Mesendoderm (in vitro differentiated cells): ENCODE measurements at regions not wholly inside any gene's neighbourhood (a gene's known extent, or its start where the extent isn't known, plus 50 kb on each side); places are given as distances from the start of the nearest gene placed in this dataset.

ENCODE experiments used
- DNase-seq: peaks from one replicate; pipeline ENCODE4 v3.0.0; 2013
- H2AK5ac ChIP-seq: 2 replicates; pipeline ENCODE4 v1.6.1; 2013; ENCODE audit warnings: low read length, inconsistent platforms
- H2BK120ac ChIP-seq: 2 replicates; pipeline ENCODE4 v1.6.1; 2013; ENCODE audit warnings: low read depth, mild to moderate bottlenecking, low read length, moderate library complexity, mixed read lengths
- H2BK15ac ChIP-seq: replicated peaks from 2 replicates; pipeline ENCODE4 v1.6.1; 2013; ENCODE audit warnings: low read depth, mild to moderate bottlenecking, moderate library complexity
- H2BK5ac ChIP-seq: 2 replicates; pipeline ENCODE4 v1.6.1; 2013; ENCODE audit warnings: low read length, inconsistent platforms
- H3K18ac ChIP-seq: 2 replicates; pipeline ENCODE4 v1.6.1; 2013; ENCODE audit warnings: mild to moderate bottlenecking, low read length, mixed read lengths
- H3K23ac ChIP-seq: one replicate; pipeline ENCODE4 v1.6.1; 2013; ENCODE audit warnings: low read length
- H3K27ac ChIP-seq: 2 replicates; pipeline ENCODE4 v1.5.1; 2013; ENCODE audit warnings: low read depth, mild to moderate bottlenecking, inconsistent platforms, low read length, moderate library complexity
- H3K27me3 ChIP-seq: 2 replicates; pipeline ENCODE4 v1.6.1; 2013; ENCODE audit warnings: low read length, control low read depth, mild to moderate bottlenecking, inconsistent platforms; ENCODE audit not compliant: insufficient read depth, poor library complexity
- H3K36me3 ChIP-seq: 2 replicates; pipeline ENCODE4 v1.6.1; 2013; ENCODE audit warnings: low read length, inconsistent platforms; ENCODE audit not compliant: control insufficient read depth, insufficient read depth
- H3K4ac ChIP-seq: one replicate; pipeline ENCODE4 v1.6.1; 2013; ENCODE audit warnings: low read depth, mild to moderate bottlenecking, low read length, moderate library complexity
- H3K4me1 ChIP-seq: 2 replicates; pipeline ENCODE4 v1.6.1; 2013; ENCODE audit warnings: low read depth, low read length, inconsistent platforms; ENCODE audit not compliant: control insufficient read depth
- H3K4me2 ChIP-seq: 2 replicates; pipeline ENCODE4 v1.6.1; 2013; ENCODE audit warnings: low read length
- H3K4me3 ChIP-seq: 2 replicates; pipeline ENCODE4 v1.5.1; 2013; ENCODE audit warnings: mild to moderate bottlenecking, low read length
- H3K56ac ChIP-seq: one replicate; pipeline ENCODE4 v1.6.1; 2013; ENCODE audit warnings: low read length
- H3K79me1 ChIP-seq: 2 replicates; pipeline ENCODE4 v1.6.1; 2013; ENCODE audit warnings: low read length, inconsistent platforms
- H3K79me2 ChIP-seq: 2 replicates; pipeline ENCODE4 v1.6.1; 2013; ENCODE audit warnings: mild to moderate bottlenecking, low read length; ENCODE audit not compliant: control insufficient read depth, insufficient read depth
- H3K9ac ChIP-seq: 2 replicates; pipeline ENCODE4 v1.6.1; 2013; ENCODE audit warnings: low read length, inconsistent platforms
- H4K5ac ChIP-seq: one replicate; pipeline ENCODE4 v1.6.1; 2013; ENCODE audit warnings: low read length
- H4K8ac ChIP-seq: one replicate; pipeline ENCODE4 v1.6.1; 2013; ENCODE audit warnings: low read depth, mild to moderate bottlenecking, control low read depth, low read length, moderate library complexity
- whole genome bisulfite sequencing: extraction: QIAGEN DNeasy Blood & Tissue Kit; methylation state at CpG from one replicate; pipeline ENCODE4 v1.1.7; 2013; ENCODE audit warnings: low lambda C conversion rate, missing lambda C conversion rate; ENCODE audit not compliant: insufficient coverage; ENCODE audit errors: extremely low coverage; 5-methylcytosine and 5-hydroxymethylcytosine counted together

- WGBS, result no CpG with 5 or more reads among the region's 2 CpGs
- no peaks in the 10 kb centered on the region for H3K36me3 ChIP-seq
- H3K56ac ChIP-seq, result no peak overlapping the region
- H3K79me1 ChIP-seq, result no peaks in the 10 kb centered on the region
- H2BK120ac ChIP-seq, result no peak overlapping the region
- H3K4me1 ChIP-seq, result no peaks in the 10 kb centered on the region
- no peak overlapping the region for H2BK5ac ChIP-seq
- no peak overlapping the region for H4K8ac ChIP-seq
- no peak overlapping the region for H3K27ac ChIP-seq
- no peak overlapping the region for H3K23ac ChIP-seq
- H4K5ac ChIP-seq, result no peak overlapping the region
- no peak for DNase-seq
- no peak overlapping the region for H3K18ac ChIP-seq
- H3K4me2 ChIP-seq, result no peak overlapping the region
- no peaks in the 10 kb centered on the region for H3K27me3 ChIP-seq
- H2BK15ac ChIP-seq, result no peak overlapping the region
- no peak overlapping the region for H2AK5ac ChIP-seq
- H3K4me3 ChIP-seq, result no peak overlapping the region
- no peak overlapping the region for H3K4ac ChIP-seq
- H3K9ac ChIP-seq, result no peak overlapping the region
- H3K79me2 ChIP-seq, result no peaks in the 10 kb centered on the region
Measured at GRCh38 chr5:71914281-71914680, 193.0 kb upstream of the MAP1B start.

DNA sequence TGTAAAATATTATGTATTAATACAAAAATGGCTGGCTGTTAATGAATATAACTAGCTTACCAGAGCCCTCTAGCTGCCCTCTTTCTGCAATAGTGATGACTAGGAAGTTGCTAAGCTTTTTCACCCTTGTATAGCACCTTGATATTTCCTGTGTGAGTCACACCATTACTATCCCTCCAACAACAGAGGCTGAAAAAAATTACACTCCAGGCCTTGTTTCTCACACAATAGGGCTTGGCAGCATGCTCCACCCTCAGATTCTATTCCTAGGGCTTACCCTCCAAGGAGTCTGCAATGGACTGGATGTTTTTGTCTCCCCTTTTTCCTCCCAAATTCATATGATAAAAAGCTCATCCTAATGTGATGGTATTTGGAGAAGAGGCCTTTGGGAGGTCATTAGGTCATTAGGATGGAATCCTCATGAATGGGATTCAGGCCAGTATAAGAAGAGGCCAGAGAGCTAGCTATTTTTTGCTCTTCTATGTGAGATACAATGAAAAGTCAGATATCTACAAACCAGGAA lies 184.6 kb upstream of the MAP1B start:
- no peaks in the 10 kb centered on the region for H3K27me3 ChIP-seq
- no peak overlapping the region for H2BK120ac ChIP-seq
- H3K18ac ChIP-seq, result peak overlapping the region; percentile 75
- no peak overlapping the region for H2BK5ac ChIP-seq
- peak overlapping the region; percentile 74 for H2BK15ac ChIP-seq
- no peak overlapping the region for H3K56ac ChIP-seq
- H3K4me1 ChIP-seq, result no peaks in the 10 kb centered on the region
- peak overlapping the region; percentile 40 for H4K8ac ChIP-seq
- no peaks in the 10 kb centered on the region for H3K79me2 ChIP-seq
- no peak overlapping the region for H3K4ac ChIP-seq
- no peak overlapping the region for H2AK5ac ChIP-seq
- peak; percentile 95 for DNase-seq
- H3K79me1 ChIP-seq, result no peaks in the 10 kb centered on the region
- H3K4me2 ChIP-seq, result no peak overlapping the region
- no peak overlapping the region for H3K27ac ChIP-seq
- H3K4me3 ChIP-seq, result no peak overlapping the region
- H4K5ac ChIP-seq, result no peak overlapping the region
- no peak overlapping the region for H3K9ac ChIP-seq
- no peaks in the 10 kb centered on the region for H3K36me3 ChIP-seq
- H3K23ac ChIP-seq, result no peak overlapping the region

DNA sequence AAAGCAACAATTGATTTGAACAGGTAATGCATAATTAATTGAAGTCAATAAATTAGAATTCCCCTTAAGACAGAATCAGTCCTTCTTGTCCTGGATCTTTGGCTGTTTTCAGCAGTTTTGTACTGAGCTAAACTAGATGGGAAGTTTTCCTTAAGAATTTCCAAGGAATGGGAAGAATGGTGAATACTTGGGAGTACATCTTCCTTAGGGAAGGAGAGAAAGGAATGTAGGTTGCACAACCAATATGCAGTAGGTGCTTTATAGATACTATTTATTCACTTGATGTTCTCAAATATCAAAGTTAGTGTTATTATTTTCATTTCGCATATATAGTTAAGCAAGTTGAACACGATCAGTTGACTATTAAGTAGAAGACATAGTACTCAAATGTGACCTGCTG lies 183.5 kb upstream of the MAP1B start:
- Histone ChIP-seq H3K9ac (no peak overlapping the region), H2AK5ac (no peak overlapping the region), H3K79me2 (no peaks in the 10 kb centered on the region), H3K4me1 (no peaks in the 10 kb centered on the region), H3K18ac (no peak overlapping the region), H2BK5ac (no peak overlapping the region), H2BK120ac (no peak overlapping the region), H3K4ac (no peak overlapping the region), H3K27ac (no peak overlapping the region), H3K27me3 (no peaks in the 10 kb centered on the region), H3K56ac (no peak overlapping the region), H4K8ac (no peak overlapping the region), H3K4me2 (no peak overlapping the region), H3K36me3 (no peaks in the 10 kb centered on the region), H4K5ac (no peak overlapping the region), H3K23ac (no peak overlapping the region), H2BK15ac (no peak overlapping the region), H3K4me3 (no peak overlapping the region), H3K79me1 (no peaks in the 10 kb centered on the region)
- DNase-seq, result peak; percentile 63
- no CpG with 5 or more reads among the region's 2 CpGs for WGBS

- Histone ChIP-seq H2BK5ac (no peak overlapping the region), H3K9ac (no peak overlapping the region), H2BK15ac (peak overlapping the region; percentile 45), H3K18ac (no peak overlapping the region), H4K8ac (no peak overlapping the region), H2BK120ac (peak overlapping the region; percentile 73), H3K4ac (no peak overlapping the region), H3K79me1 (no peaks in the 10 kb centered on the region), H2AK5ac (no peak overlapping the region), H3K27ac (no peak overlapping the region), H3K4me2 (no peak overlapping the region), H3K4me1 (no peaks in the 10 kb centered on the region), H3K23ac (no peak overlapping the region), H3K27me3 (no peaks in the 10 kb centered on the region), H4K5ac (no peak overlapping the region), H3K36me3 (no peaks in the 10 kb centered on the region), H3K56ac (no peak overlapping the region), H3K79me2 (no peaks in the 10 kb centered on the region), H3K4me3 (no peak overlapping the region)
- no peak for DNase-seq
Measured at GRCh38 chr5:71924325-71924724, 182.9 kb upstream of the MAP1B start.

DNA sequence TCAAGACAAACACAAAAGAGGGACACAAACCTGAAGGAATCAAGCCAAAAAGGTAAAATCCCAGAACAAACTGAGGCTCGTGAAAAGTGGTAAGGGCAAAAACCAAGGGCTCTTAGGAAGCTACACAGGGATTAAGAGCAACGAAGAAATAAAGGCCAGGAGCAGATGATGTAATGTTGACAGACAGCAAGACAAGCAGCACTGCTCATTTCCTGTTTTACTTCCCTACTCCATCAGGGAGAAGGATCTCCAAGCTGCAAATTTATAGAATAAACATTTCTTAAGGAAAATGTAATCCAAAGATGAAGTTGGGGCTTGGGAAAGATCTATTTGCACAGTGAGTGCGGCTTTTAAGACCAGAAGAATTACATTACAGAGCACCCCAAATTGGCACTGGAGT lies 182.3 kb upstream of the MAP1B start:
- DNase-seq, result peak; percentile 50

DNA sequence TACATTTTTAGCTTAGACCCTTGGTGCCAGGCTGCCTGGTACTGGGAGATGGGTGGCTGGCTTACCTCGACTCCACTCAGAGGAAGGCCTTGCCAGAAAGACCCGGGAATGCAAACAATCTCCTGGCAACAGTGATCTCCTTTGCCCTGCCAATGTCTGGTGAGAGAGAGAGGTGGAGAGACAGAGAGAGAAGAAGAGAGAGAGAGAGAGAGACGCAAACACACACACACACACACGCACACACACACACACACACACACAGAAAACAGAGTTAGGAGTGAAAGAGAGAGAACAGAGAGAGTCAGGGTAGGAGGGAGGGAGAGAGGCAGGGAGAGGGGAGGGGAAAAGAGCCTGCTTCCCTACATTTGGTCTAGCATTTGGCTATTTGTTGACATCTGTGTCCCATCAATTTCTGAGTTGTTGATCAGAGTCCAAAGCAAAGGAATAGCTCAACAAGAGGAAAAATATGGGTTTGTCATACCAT lies 181.6 kb upstream of the MAP1B start:
- Histone ChIP-seq H3K4ac (no peak overlapping the region), H2AK5ac (no peak overlapping the region), H4K8ac (no peak overlapping the region), H3K4me2 (no peak overlapping the region), H3K56ac (no peak overlapping the region), H3K79me1 (no peaks in the 10 kb centered on the region), H3K9ac (no peak overlapping the region), H2BK15ac (no peak overlapping the region), H3K4me1 (no peaks in the 10 kb centered on the region), H2BK5ac (no peak overlapping the region), H3K79me2 (no peaks in the 10 kb centered on the region), H3K27me3 (no peaks in the 10 kb centered on the region), H3K18ac (no peak overlapping the region), H3K36me3 (no peaks in the 10 kb centered on the region), H2BK120ac (no peak overlapping the region), H3K4me3 (no peak overlapping the region), H3K23ac (no peak overlapping the region), H4K5ac (no peak overlapping the region), H3K27ac (no peak overlapping the region)
- DNase-seq, result no peak
- no CpG with 5 or more reads among the region's 4 CpGs for WGBS

More for the DNA sequence above, 182.3 kb upstream of the MAP1B start:
- no CpG with 5 or more reads among the region's 3 CpGs for WGBS
- H3K36me3 ChIP-seq, result no peaks in the 10 kb centered on the region
- no peaks in the 10 kb centered on the region for H3K27me3 ChIP-seq
- no peak overlapping the region for H2AK5ac ChIP-seq
- H3K79me2 ChIP-seq, result no peaks in the 10 kb centered on the region
- H3K23ac ChIP-seq, result no peak overlapping the region
- H4K8ac ChIP-seq, result peak overlapping the region; percentile 65
- no peaks in the 10 kb centered on the region for H3K4me1 ChIP-seq
- H2BK120ac ChIP-seq, result no peak overlapping the region
- H2BK5ac ChIP-seq, result no peak overlapping the region
- H3K56ac ChIP-seq, result no peak overlapping the region
- no peak overlapping the region for H3K27ac ChIP-seq
- H3K4me3 ChIP-seq, result no peak overlapping the region
- no peak overlapping the region for H4K5ac ChIP-seq
- no peaks in the 10 kb centered on the region for H3K79me1 ChIP-seq
- peak overlapping the region; percentile 31 for H3K4ac ChIP-seq
- no peak overlapping the region for H3K9ac ChIP-seq
- H3K18ac ChIP-seq, result no peak overlapping the region
- H3K4me2 ChIP-seq, result no peak overlapping the region
- H2BK15ac ChIP-seq, result peak overlapping the region; percentile 77
